Activated CD4-positive, alpha-beta T cell treated with anti-CD3 and anti-CD28 coated beads, Interleukin-2, amount 10 ng/mL, durations not matched to agents 24 days and 14 days (primary cell): ENCODE measurements at regions not wholly inside any gene's neighbourhood (a gene's known extent, or its start where the extent isn't known, plus 50 kb on each side); places are given as distances from the start of the nearest gene placed in this dataset.

Experiments used
- DNase-seq: peaks from one replicate; pipeline ENCODE4 v3.0.0; 2022
- H3K27ac Mint-ChIP-seq: one replicate; pipeline ENCODE4 v1.8.0; 2022; ENCODE audit warnings: mild to moderate bottlenecking, mixed read lengths
- H3K27me3 Mint-ChIP-seq: one replicate; pipeline ENCODE4 v1.8.0; 2022; ENCODE audit warnings: mixed read lengths
- H3K36me3 Mint-ChIP-seq: one replicate; pipeline ENCODE4 v1.8.0; 2022; ENCODE audit warnings: low read depth, mild to moderate bottlenecking, mixed read lengths
- H3K4me1 Mint-ChIP-seq: one replicate; pipeline ENCODE4 v1.8.0; 2021; ENCODE audit warnings: mixed read lengths
- H3K4me3 Mint-ChIP-seq: one replicate; pipeline ENCODE4 v1.8.0; 2022; ENCODE audit warnings: mild to moderate bottlenecking, moderate library complexity, mixed read lengths
- H3K9me3 Mint-ChIP-seq: one replicate; pipeline ENCODE4 v1.8.0; 2021; ENCODE audit warnings: mixed read lengths
- intact Hi-C: fragments of 100-400 bp; cut with micrococcal nuclease; formaldehyde crosslinking; loops from one replicate; pipeline ENCODE4 v1.15.1; 2023

- no peaks in the 10 kb centered on the region for H3K36me3 Mint-ChIP-seq
- no peaks in the 10 kb centered on the region for H3K27me3 Mint-ChIP-seq
- no peak for DNase-seq
- H3K4me1 Mint-ChIP-seq, result no peaks in the 10 kb centered on the region
- H3K9me3 Mint-ChIP-seq, result peaks cover 20% of the 10 kb centered on the region
- intact Hi-C loops, result no loop called here
- no peak overlapping the region for H3K4me3 Mint-ChIP-seq
- H3K27ac Mint-ChIP-seq, result no peak overlapping the region
Observed at GRCh38 chr1:118366286-118366685, 181.3 kb upstream of the SPAG17 start.

GRCh38 chr1:118364882-118365281, 179.9 kb upstream of the SPAG17 start:
- Mint-ChIP-seq H3K27ac (no peak overlapping the region), H3K4me1 (no peaks in the 10 kb centered on the region), H3K27me3 (no peaks in the 10 kb centered on the region), H3K9me3 (peaks cover 21% of the 10 kb centered on the region), H3K36me3 (no peaks in the 10 kb centered on the region), H3K4me3 (no peak overlapping the region)
- DNase-seq, result no peak
- intact Hi-C loops, result no loop called here

GRCh38 chr1:118363396-118363795, 178.4 kb upstream of the SPAG17 start:
- H3K9me3 Mint-ChIP-seq, result peaks cover 21% of the 10 kb centered on the region
- H3K4me3 Mint-ChIP-seq, result no peak overlapping the region
- H3K4me1 Mint-ChIP-seq, result no peaks in the 10 kb centered on the region
- no peaks in the 10 kb centered on the region for H3K36me3 Mint-ChIP-seq
- H3K27ac Mint-ChIP-seq, result no peak overlapping the region
- intact Hi-C loops, result no loop called here
- DNase-seq, result no peak
- no peaks in the 10 kb centered on the region for H3K27me3 Mint-ChIP-seq

GRCh38 chr1:118360817-118361216, 175.8 kb upstream of the SPAG17 start:
- Mint-ChIP-seq H3K4me1 (no peaks in the 10 kb centered on the region), H3K9me3 (peaks cover 16% of the 10 kb centered on the region), H3K4me3 (no peak overlapping the region), H3K27ac (no peak overlapping the region), H3K36me3 (no peaks in the 10 kb centered on the region), H3K27me3 (no peaks in the 10 kb centered on the region)
- intact Hi-C loops, result no loop called here
- no peak for DNase-seq

GRCh38 chr1:118346936-118347335, 161.9 kb upstream of the SPAG17 start:
- Mint-ChIP-seq H3K27ac (no peak overlapping the region), H3K4me1 (no peaks in the 10 kb centered on the region), H3K27me3 (no peaks in the 10 kb centered on the region)

GRCh38 chr1:118340928-118341910, 156.2 kb upstream of the SPAG17 start:
- Mint-ChIP-seq H3K4me3 (no peak overlapping the region), H3K27me3 (no peaks in the 10 kb centered on the region), H3K4me1 (no peaks in the 10 kb centered on the region), H3K27ac (no peak overlapping the region), H3K9me3 (no peaks in the 10 kb centered on the region), H3K36me3 (no peaks in the 10 kb centered on the region)
- DNase-seq, result no peak
- intact Hi-C loops, result no loop called here

More at GRCh38 chr1:118346936-118347335, 161.9 kb upstream of the SPAG17 start:
- Mint-ChIP-seq H3K4me3 (no peak overlapping the region), H3K36me3 (no peaks in the 10 kb centered on the region), H3K9me3 (no peaks in the 10 kb centered on the region)
- DNase-seq, result no peak
- intact Hi-C loops, result no loop called here

- H3K4me3 Mint-ChIP-seq, result no peak overlapping the region
- intact Hi-C loops, result no loop called here
- DNase-seq, result no peak
- H3K36me3 Mint-ChIP-seq, result no peaks in the 10 kb centered on the region
- no peak overlapping the region for H3K27ac Mint-ChIP-seq
- no peaks in the 10 kb centered on the region for H3K9me3 Mint-ChIP-seq
- no peaks in the 10 kb centered on the region for H3K4me1 Mint-ChIP-seq
- no peaks in the 10 kb centered on the region for H3K27me3 Mint-ChIP-seq
Observed at GRCh38 chr1:118339400-118340124, 154.5 kb upstream of the SPAG17 start.

- no peaks in the 10 kb centered on the region for H3K4me1 Mint-ChIP-seq
- H3K4me3 Mint-ChIP-seq, result no peak overlapping the region
- H3K9me3 Mint-ChIP-seq, result no peaks in the 10 kb centered on the region
- no peaks in the 10 kb centered on the region for H3K36me3 Mint-ChIP-seq
- DNase-seq, result no peak
- intact Hi-C loops, result no loop called here
- H3K27ac Mint-ChIP-seq, result no peak overlapping the region
- H3K27me3 Mint-ChIP-seq, result no peaks in the 10 kb centered on the region
Observed at GRCh38 chr1:118338936-118339335, 153.9 kb upstream of the SPAG17 start.

GRCh38 chr1:118337346-118337745, 152.3 kb upstream of the SPAG17 start:
- Mint-ChIP-seq H3K9me3 (no peaks in the 10 kb centered on the region), H3K4me1 (no peaks in the 10 kb centered on the region), H3K27me3 (no peaks in the 10 kb centered on the region), H3K4me3 (no peak overlapping the region), H3K36me3 (no peaks in the 10 kb centered on the region), H3K27ac (no peak overlapping the region)
- DNase-seq, result no peak
- intact Hi-C loops, result no loop called here

GRCh38 chr1:118335331-118335732, 150.3 kb upstream of the SPAG17 start:
- H3K27ac Mint-ChIP-seq, result no peak overlapping the region
- intact Hi-C loops, result no loop called here

GRCh38 chr1:118334506-118334905, 149.5 kb upstream of the SPAG17 start:
- Mint-ChIP-seq H3K27me3 (no peaks in the 10 kb centered on the region), H3K9me3 (no peaks in the 10 kb centered on the region), H3K4me1 (no peaks in the 10 kb centered on the region), H3K36me3 (no peaks in the 10 kb centered on the region), H3K4me3 (no peak overlapping the region), H3K27ac (no peak overlapping the region)
- DNase-seq, result no peak
- intact Hi-C loops, result no loop called here

More at GRCh38 chr1:118335331-118335732, 150.3 kb upstream of the SPAG17 start:
- Mint-ChIP-seq H3K4me3 (no peak overlapping the region), H3K36me3 (no peaks in the 10 kb centered on the region), H3K27me3 (no peaks in the 10 kb centered on the region), H3K9me3 (no peaks in the 10 kb centered on the region), H3K4me1 (no peaks in the 10 kb centered on the region)
- no peak for DNase-seq

- no peak for DNase-seq
- Mint-ChIP-seq H3K27me3 (no peaks in the 10 kb centered on the region), H3K36me3 (no peaks in the 10 kb centered on the region), H3K4me1 (no peaks in the 10 kb centered on the region), H3K9me3 (no peaks in the 10 kb centered on the region), H3K4me3 (no peak overlapping the region), H3K27ac (no peak overlapping the region)
- intact Hi-C loops, result no loop called here
Observed at GRCh38 chr1:118333601-118334210, 148.7 kb upstream of the SPAG17 start.

- Mint-ChIP-seq H3K27ac (no peak overlapping the region), H3K4me1 (no peaks in the 10 kb centered on the region), H3K4me3 (no peak overlapping the region), H3K9me3 (no peaks in the 10 kb centered on the region), H3K36me3 (no peaks in the 10 kb centered on the region), H3K27me3 (no peaks in the 10 kb centered on the region)
- intact Hi-C loops, result no loop called here
- DNase-seq, result no peak
Observed at GRCh38 chr1:118326960-118327629, 142.1 kb upstream of the SPAG17 start.
